Effector CD8-positive, alpha-beta T cell (primary cell): ENCODE measurements at regions not wholly inside any gene's neighbourhood (a gene's known extent, or its start where the extent isn't known, plus 50 kb on each side); places are given as distances from the start of the nearest gene placed in this dataset.

Experiments used
- DNase-seq: peaks from one replicate; lab custom pipeline; 2025; lab: John Stamatoyannopoulos, UW

- no peak for DNase-seq
These were observed 283.2 kb upstream of the STT3B start for GRCh38 chr3:31249545-31249944.

- DNase-seq: no peak
These were observed 282.5 kb upstream of the STT3B start for GRCh38 chr3:31250116-31250777.

- no peak for DNase-seq
These were observed 281.6 kb upstream of the STT3B start for GRCh38 chr3:31251083-31251482.

- no peak for DNase-seq
These were observed 280.2 kb upstream of the STT3B start for GRCh38 chr3:31252216-31253185.

GRCh38 chr3:31253782-31254181, 278.9 kb upstream of the STT3B start:
- no peak for DNase-seq

- DNase-seq: no peak
These were observed 278.2 kb upstream of the STT3B start for GRCh38 chr3:31254483-31254882.

GRCh38 chr3:31255007-31255581, 277.6 kb upstream of the STT3B start:
- DNase-seq: no peak

GRCh38 chr3:31262201-31262600, 270.5 kb upstream of the STT3B start:
- DNase-seq: no peak

- no peak for DNase-seq
These were observed 268.8 kb upstream of the STT3B start for GRCh38 chr3:31263897-31264296.

GRCh38 chr3:31265646-31266428, 266.9 kb upstream of the STT3B start:
- no peak for DNase-seq

GRCh38 chr3:31268868-31269267, 263.9 kb upstream of the STT3B start:
- DNase-seq: no peak

- no peak for DNase-seq
These were observed 262.7 kb upstream of the STT3B start for GRCh38 chr3:31270010-31270409.

GRCh38 chr3:31274326-31275024, 258.2 kb upstream of the STT3B start:
- no peak for DNase-seq

- no peak for DNase-seq
These were observed 257.6 kb upstream of the STT3B start for GRCh38 chr3:31275038-31275572.

- no peak for DNase-seq
These were observed 257.1 kb upstream of the STT3B start for GRCh38 chr3:31275583-31275982.

GRCh38 chr3:31277582-31277981, 255.1 kb upstream of the STT3B start:
- no peak for DNase-seq

- DNase-seq: no peak
These were observed 254.2 kb upstream of the STT3B start for GRCh38 chr3:31278532-31278931.

GRCh38 chr3:31284776-31285175, 247.9 kb upstream of the STT3B start:
- DNase-seq: no peak

- no peak for DNase-seq
These were observed 246.8 kb upstream of the STT3B start for GRCh38 chr3:31285833-31286486.

GRCh38 chr3:31288224-31288623, 244.5 kb upstream of the STT3B start:
- DNase-seq: no peak
